HT1080 (cell line): ENCODE measurements at regions not wholly inside any gene's neighbourhood (a gene's known extent, or its start where the extent isn't known, plus 50 kb on each side); places are given as distances from the start of the nearest gene placed in this dataset.
A peak's percentile ranks its signal among the peaks of the same experiment; 100 is the strongest.

Source experiments
- DNase-seq: peaks from one replicate; pipeline ENCODE4 v3.0.0-alpha.2; 2015; ENCODE audit warnings: low read depth

DNA sequence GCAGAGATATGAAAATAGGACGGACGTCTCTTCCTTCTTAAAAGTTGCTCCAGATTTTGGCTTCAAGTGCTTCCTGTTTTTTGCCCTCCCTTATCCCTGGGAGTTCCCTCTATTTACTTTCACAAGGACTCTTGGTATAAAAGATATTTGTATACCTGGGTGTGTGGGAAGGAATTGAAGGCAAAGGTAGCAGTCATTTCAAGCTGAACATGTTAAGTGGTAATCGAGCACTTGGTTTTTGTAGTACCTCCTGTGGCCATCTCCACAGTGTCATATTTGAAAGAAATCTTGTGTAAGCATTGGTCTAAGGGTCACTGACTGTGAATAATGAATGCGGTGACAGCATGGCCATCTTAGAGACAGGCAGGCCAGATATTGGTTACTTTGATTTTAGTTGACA, 593.6 kb downstream of the MTRR start:
- no peak for DNase-seq

- no peak for DNase-seq
Observed at GRCh38 chr5:8470489-8470888, 601.5 kb downstream of the MTRR start.

DNA sequence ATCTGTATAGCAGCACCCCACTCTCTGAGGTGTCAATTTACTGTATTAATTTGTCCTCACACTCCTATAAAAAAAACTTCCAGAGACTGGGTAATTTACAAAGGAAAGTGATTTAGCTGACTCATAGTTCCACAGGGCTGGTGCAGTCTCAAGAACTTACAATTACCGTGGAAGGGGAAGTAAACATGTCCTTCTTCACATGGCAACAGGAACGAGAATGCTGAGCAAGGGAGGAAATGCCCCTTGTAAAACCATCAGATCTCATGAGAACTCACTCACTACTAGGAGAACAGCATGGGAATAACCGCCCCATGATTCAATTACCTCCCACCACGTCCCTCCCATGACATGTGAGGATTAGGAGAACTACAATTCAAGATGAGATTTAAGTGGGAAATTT, 602.6 kb downstream of the MTRR start:
- DNase-seq, result peak; percentile 36

DNA sequence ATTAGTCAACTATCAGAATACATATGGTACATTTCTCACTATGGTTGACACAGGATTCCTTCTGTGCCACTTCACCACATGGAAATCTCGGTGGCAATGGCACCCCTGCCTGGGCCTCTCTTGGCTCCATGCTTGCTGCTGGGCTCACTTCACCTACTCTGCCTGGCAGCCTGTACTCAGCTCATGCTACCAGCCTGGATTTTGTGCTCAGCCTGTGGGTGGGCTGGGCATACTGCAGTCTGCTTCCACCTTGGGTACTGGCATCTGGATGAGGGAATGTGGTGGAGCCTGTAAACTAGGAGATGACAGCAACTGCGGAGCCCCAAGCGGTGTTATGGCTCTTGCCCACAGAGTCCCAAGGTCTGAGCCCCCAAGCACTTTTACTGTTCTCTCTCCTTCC, 604.1 kb downstream of the MTRR start:
- no peak for DNase-seq

- no peak for DNase-seq
Observed at GRCh38 chr5:8473827-8474568, 605.0 kb downstream of the MTRR start.

GRCh38 chr5:8474569-8474930, 605.6 kb downstream of the MTRR start:
- no peak for DNase-seq

- DNase-seq, result no peak
Observed at GRCh38 chr5:8478326-8478725, 609.4 kb downstream of the MTRR start.

DNA sequence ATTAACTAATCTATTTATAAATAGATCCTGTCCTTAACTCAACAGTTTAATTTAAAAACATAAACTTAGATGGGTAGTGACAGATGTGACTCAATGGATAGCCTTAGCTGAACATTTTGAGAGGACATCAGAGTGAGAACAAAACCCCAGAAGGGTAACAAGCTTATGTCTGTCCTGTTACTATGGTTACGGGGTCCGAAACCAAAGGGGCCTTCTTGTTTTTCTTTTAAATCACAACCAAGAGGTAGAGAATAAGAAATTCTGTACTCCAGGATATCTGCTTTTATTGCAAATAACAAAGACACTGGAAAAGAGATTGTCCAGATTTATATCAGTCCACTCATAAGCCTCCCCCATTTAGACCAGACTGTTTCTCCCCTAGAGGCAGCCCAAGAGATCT, 612.1 kb downstream of the MTRR start:
- no peak for DNase-seq

DNA sequence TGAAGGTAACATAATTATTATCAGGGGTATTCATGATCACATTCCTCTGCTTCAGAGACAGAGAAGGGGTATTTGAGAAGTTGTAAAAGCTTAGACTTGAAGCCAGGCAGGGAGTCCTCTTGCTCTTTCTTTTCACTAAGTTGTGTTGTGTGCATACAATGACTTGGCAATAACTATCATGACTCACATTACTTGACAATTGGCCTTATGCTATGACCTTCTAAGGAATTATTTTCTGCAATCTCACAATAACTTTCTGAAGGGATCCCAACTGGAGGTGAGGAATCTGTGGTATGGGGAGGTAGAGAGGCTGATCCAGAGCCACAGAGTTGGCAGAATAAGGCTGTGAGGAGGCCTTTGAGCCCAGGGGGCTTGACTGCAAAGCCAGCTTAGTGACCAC, 622.3 kb downstream of the MTRR start:
- DNase-seq, result peak; percentile 46

DNA sequence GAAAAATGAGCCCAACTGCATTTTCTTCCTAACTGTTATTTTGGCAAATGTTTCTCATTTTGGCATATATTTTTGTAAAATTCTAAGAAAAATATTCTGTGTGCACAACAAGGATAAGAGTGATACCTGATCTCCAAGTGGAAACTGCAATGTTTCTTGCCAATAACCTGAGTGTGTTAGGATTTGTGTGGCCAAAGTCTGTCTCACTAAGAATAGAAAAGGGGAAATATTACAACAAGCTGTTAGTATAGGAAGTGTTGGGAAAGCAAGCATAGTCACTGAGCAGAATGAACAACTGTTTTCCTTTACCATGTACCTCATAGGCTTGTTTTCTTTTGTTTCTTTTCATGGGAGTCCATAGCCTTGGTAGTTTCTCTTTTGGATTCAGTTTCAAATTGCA, 624.2 kb downstream of the MTRR start:
- no peak for DNase-seq

DNA sequence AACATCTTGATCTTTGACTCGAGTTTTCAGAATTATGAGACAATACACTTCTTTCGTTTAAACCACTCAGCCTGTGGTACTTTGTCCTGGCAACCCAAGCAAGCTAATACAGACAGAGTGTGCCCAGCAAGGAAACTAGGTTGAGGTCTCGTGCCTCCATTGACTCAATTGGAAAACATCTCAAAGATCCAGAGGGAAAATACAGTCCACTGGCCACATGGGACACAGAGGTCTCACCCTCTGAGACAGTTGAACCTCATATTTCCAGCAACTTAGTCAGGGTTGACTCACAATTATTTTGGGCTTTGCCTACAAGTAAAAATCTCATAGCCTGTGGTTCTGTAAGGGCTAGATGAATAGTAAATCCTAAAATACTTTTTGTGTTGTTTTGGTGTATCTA, 631.5 kb downstream of the MTRR start:
- DNase-seq, result peak; percentile 41

DNA sequence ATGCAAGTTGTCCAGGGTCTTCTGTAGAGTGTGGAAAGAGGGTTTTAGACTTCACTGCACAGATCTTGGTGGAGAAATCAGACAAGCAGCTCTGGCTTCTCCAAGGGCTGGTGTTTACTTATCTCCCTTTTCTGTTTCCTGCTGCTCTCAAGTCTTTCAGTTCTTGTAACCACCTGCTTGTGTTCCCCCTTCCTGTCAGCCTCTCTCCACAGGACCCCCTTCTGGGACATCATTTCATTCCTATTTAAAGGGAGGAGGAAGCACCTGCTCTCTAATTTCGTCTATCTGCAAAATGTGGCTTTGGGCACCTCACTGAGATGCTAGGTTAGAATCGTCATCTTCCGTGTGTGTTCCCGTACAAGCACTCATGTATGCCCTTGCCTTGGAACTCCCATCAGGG, 636.2 kb downstream of the MTRR start:
- no peak for DNase-seq

DNA sequence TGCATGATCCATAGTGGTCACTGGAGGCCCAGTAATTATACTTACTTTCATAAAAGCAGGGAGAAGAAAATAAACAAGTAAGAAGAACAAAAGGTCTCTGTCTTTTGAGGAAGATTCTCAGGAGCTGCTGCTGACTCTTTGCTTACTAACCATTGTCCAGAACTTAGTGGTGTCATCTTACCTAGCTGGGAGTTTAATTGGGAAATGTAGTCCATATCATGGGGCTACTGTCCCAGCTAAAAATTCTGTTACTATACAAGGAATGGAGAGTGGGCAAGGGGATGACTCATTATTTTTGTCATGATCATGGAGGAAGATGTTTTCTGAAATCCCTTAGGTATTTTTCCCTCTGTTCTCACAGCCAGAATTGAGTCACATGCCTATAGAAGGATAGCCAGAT, 639.3 kb downstream of the MTRR start:
- DNase-seq, result peak; percentile 90

- no peak for DNase-seq
Observed at GRCh38 chr5:8516356-8516755, 647.4 kb downstream of the MTRR start.

GRCh38 chr5:8517456-8517855, 648.5 kb downstream of the MTRR start:
- peak; percentile 84 for DNase-seq

DNA sequence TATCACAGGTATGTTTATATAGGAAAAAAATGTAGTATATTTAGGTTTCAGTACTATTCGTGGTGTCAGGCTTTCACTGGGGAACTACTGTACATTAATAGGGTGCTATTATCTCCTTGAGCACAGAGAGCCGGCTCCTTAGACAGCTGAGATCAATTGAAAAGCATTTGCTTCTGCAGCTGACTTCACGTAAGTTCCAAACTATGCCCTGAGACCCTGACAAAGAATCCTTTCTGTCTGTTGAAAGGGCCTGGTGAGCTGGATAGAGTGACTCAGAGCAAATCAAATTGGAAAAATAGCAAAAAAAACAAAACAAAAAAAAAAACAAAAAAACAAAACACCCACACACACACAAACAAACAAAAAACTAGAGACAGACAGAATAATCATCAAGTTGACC, 652.0 kb downstream of the MTRR start:
- no peak for DNase-seq

DNA sequence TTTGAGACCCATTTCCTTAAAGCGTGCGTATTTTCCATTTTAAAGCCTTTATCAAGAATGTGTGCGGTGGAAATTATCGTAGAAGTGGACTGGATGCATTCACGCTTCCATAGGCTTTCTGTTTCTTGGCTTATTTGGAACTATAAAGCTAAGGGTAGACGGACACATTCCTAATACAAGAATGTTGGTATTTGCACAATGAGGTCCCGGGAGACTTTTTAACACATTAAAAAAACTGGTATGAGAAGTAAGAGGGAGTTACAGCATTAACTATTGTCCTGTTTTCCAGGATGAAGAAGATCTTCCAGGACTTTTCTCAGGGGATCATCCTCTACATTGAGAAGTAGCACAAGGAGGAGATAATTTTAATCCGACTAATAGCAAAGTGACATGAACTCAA, 653.0 kb downstream of the MTRR start:
- DNase-seq, result no peak

- no peak for DNase-seq
Observed at GRCh38 chr5:8522646-8523045, 653.7 kb downstream of the MTRR start.

DNA sequence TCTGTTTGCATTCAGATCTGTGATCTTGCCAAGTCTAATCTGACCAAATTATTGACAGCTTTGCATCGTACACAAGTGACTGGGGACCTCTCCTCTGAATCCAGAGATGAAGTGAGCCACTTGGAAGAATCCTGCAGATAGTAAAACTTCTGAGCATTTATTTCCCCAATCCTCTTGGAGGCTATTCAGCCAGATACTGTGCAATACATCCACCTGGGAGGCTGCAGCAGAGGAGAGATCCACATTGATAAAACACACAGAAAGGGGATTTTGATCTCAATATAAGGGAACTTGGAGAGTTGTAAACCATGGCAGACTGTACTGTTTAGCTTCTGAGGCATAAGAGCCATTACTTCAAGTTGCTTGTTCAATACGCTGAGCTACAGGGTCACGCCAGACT, 654.6 kb downstream of the MTRR start:
- no peak for DNase-seq

DNA sequence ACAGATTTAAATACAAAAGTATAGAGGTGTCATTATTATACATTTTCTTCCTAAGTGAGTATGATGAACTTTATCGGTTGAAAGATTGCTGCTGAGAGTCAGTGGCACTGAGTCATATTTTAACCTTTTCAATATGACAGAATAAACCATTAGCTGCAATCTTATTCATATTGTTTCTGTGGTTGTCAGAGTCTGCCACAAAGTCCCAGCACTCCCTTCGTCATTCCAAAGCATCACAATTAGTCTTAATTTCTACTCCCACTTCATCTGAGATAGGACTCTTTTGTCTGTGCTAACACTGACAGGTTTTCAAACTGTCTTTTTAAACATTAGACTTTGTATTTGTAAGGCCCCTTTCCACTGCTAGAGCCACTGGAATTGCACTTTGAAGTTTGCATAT, 656.9 kb downstream of the MTRR start:
- DNase-seq, result no peak

GRCh38 chr5:8528106-8528505, 659.2 kb downstream of the MTRR start:
- DNase-seq, result no peak

- no peak for DNase-seq
Observed at GRCh38 chr5:8538821-8539220, 669.9 kb downstream of the MTRR start.

DNA sequence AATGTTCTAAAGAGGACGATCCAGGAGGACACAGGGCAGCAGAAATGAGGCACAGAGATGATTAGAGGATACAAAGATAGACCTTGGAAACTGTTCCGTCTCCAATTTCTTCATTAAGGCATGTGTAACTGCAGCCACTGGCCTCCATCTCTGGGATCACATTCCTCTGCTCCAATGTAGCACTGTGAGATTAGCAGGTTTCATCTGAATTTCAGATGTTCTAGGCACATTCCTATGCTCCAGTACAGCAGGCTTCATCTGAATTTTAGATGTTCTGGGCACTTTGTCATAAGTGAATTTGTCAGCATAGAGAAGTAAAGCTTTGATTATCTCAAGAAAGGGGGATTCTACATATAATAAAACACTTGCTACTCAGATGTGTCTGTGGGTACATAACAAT, 671.4 kb downstream of the MTRR start:
- DNase-seq, result no peak

GRCh38 chr5:8550921-8551320, 682.0 kb downstream of the MTRR start:
- no peak for DNase-seq
